D341Med (cell line): ENCODE measurements at regions not wholly inside any gene's neighbourhood (a gene's known extent, or its start where the extent isn't known, plus 50 kb on each side); places are given as distances from the start of the nearest gene placed in this dataset.
"Not testable (repeated sequence)": the region's sequence is repeated elsewhere in the genome, so short reads cannot be mapped to it uniquely, and the experiment has no call there.

Experiments used
- DNase-seq: peaks from one replicate; pipeline ENCODE4 v3.0.0; 2012; ENCODE audit warnings: low spot score

- DNase-seq, result peak; percentile 30
Observed at GRCh38 chr5:25006734-25007133, 362.0 kb upstream of the CDH10 start.

GRCh38 chr5:25006237-25006636 lies 361.5 kb upstream of the CDH10 start:
- no peak for DNase-seq

- DNase-seq, result no peak
Observed at GRCh38 chr5:25005431-25005830, 360.7 kb upstream of the CDH10 start.

GRCh38 chr5:25002371-25002770 lies 357.6 kb upstream of the CDH10 start:
- DNase-seq, result no peak

GRCh38 chr5:24999732-25000131 lies 355.0 kb upstream of the CDH10 start:
- DNase-seq, result no peak

GRCh38 chr5:24998641-24999040 lies 353.9 kb upstream of the CDH10 start:
- DNase-seq, result no peak

- DNase-seq, result no peak
Observed at GRCh38 chr5:24986326-24986725, 341.5 kb upstream of the CDH10 start.

- not testable (repeated sequence) for DNase-seq
Observed at GRCh38 chr5:24978552-24978951, 333.8 kb upstream of the CDH10 start.

GRCh38 chr5:24963611-24964010 lies 318.8 kb upstream of the CDH10 start:
- no peak for DNase-seq

GRCh38 chr5:24923400-24923799 lies 278.6 kb upstream of the CDH10 start:
- DNase-seq, result no peak

GRCh38 chr5:24918676-24919075 lies 273.9 kb upstream of the CDH10 start:
- no peak for DNase-seq

GRCh38 chr5:24916863-24917262 lies 272.1 kb upstream of the CDH10 start:
- no peak for DNase-seq

- no peak for DNase-seq
Observed at GRCh38 chr5:24909210-24909609, 264.4 kb upstream of the CDH10 start.

- no peak for DNase-seq
Observed at GRCh38 chr5:24906689-24907088, 261.9 kb upstream of the CDH10 start.

GRCh38 chr5:24904981-24905517 lies 260.3 kb upstream of the CDH10 start:
- DNase-seq, result no peak

GRCh38 chr5:24899180-24899579 lies 254.4 kb upstream of the CDH10 start:
- no peak for DNase-seq

- DNase-seq, result no peak
Observed at GRCh38 chr5:24864244-24864643, 219.5 kb upstream of the CDH10 start.

- DNase-seq, result no peak
Observed at GRCh38 chr5:24862117-24862516, 217.3 kb upstream of the CDH10 start.

GRCh38 chr5:24855485-24855884 lies 210.7 kb upstream of the CDH10 start:
- no peak for DNase-seq

- no peak for DNase-seq
Observed at GRCh38 chr5:24854850-24855249, 210.1 kb upstream of the CDH10 start.

- DNase-seq, result no peak
Observed at GRCh38 chr5:24854350-24854749, 209.6 kb upstream of the CDH10 start.

GRCh38 chr5:24850926-24851486 lies 206.2 kb upstream of the CDH10 start:
- no peak for DNase-seq

- no peak for DNase-seq
Observed at GRCh38 chr5:24849210-24849609, 204.4 kb upstream of the CDH10 start.

GRCh38 chr5:24831989-24832388 lies 187.2 kb upstream of the CDH10 start:
- DNase-seq, result no peak

- DNase-seq, result no peak
Observed at GRCh38 chr5:24823625-24824024, 178.8 kb upstream of the CDH10 start.
